Astrocyte (in vitro differentiated cells and primary cell): ENCODE measurements at regions not wholly inside any gene's neighbourhood (a gene's known extent, or its start where the extent isn't known, plus 50 kb on each side); places are given as distances from the start of the nearest gene placed in this dataset.

Experiments
- EZH2 ChIP-seq: IDR thresholded peaks from 2 replicates; pipeline ENCODE4 v1.6.1; 2012; ENCODE audit warnings: mild to moderate bottlenecking, low read length, inconsistent platforms; ENCODE audit not compliant: insufficient read depth
- TF ChIP-seq, protein P1 (sequence below): IDR thresholded peaks from 2 replicates; pipeline ENCODE4 v1.5.1; 2011; ENCODE audit warnings: low read depth, mild to moderate bottlenecking, inconsistent platforms, low read length, moderate library complexity; ENCODE audit not compliant: insufficient read depth

- TF ChIP-seq, protein P1, sequence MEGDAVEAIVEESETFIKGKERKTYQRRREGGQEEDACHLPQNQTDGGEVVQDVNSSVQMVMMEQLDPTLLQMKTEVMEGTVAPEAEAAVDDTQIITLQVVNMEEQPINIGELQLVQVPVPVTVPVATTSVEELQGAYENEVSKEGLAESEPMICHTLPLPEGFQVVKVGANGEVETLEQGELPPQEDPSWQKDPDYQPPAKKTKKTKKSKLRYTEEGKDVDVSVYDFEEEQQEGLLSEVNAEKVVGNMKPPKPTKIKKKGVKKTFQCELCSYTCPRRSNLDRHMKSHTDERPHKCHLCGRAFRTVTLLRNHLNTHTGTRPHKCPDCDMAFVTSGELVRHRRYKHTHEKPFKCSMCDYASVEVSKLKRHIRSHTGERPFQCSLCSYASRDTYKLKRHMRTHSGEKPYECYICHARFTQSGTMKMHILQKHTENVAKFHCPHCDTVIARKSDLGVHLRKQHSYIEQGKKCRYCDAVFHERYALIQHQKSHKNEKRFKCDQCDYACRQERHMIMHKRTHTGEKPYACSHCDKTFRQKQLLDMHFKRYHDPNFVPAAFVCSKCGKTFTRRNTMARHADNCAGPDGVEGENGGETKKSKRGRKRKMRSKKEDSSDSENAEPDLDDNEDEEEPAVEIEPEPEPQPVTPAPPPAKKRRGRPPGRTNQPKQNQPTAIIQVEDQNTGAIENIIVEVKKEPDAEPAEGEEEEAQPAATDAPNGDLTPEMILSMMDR = no peak
- TF ChIP-seq EZH2 = no peak
Observed at GRCh38 chrX:150268839-150269355, 94.2 kb upstream of the MAMLD1 start.
